ENCODE measurements at regions not wholly inside any gene's neighbourhood (a gene's known extent, or its start where the extent isn't known, plus 50 kb on each side); places are given as distances from the start of the nearest gene placed in this dataset.
"Not testable (repeated sequence)": the region's sequence is repeated elsewhere in the genome, so short reads cannot be mapped to it uniquely, and the experiment has no call there.

DNA sequence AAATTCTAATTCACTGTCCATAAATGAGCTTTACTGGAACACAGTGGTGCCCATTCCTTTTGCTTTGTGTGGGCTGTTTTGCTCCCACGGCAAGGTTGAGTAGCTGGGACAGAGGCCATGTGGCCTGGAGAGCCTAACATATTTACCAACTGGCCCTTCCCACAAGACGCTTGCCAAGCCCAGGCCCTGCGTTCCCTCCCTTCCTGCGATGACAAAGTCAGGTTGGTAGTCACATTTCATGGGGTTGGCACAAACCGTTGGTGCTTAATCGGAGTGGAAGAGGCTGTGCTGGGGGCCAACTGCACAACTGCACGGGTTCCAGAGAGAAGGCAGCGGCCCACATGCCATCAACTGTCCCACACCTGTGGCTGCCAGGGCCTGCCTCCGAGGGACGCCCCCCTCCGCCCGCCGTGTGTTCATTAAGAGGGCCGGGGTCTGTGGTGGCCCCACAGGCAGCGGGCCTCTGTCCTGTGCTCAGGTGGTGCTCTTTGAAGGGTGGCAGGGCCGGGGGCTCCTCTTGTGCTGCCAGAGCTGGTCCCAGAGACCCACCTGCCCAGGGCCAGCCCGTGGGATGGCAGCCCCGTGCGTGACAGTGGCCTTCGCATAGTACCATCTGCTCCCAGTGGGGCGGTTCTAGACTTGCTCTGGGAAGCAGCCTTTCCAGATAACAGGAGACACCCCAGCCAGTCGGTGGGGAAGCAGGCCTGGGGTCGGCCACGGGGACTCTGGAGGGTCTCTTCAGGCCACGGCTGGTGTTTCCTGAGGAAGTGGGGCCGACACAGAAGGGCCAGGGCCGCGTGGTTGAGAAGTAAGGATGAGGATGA, 81.5 kb upstream of the CLDN5 start:
- TF ChIP-seq, protein P1, sequence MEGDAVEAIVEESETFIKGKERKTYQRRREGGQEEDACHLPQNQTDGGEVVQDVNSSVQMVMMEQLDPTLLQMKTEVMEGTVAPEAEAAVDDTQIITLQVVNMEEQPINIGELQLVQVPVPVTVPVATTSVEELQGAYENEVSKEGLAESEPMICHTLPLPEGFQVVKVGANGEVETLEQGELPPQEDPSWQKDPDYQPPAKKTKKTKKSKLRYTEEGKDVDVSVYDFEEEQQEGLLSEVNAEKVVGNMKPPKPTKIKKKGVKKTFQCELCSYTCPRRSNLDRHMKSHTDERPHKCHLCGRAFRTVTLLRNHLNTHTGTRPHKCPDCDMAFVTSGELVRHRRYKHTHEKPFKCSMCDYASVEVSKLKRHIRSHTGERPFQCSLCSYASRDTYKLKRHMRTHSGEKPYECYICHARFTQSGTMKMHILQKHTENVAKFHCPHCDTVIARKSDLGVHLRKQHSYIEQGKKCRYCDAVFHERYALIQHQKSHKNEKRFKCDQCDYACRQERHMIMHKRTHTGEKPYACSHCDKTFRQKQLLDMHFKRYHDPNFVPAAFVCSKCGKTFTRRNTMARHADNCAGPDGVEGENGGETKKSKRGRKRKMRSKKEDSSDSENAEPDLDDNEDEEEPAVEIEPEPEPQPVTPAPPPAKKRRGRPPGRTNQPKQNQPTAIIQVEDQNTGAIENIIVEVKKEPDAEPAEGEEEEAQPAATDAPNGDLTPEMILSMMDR (IDR thresholded peaks at IDR 0.05; ENCODE audit: insufficient read depth, low read length, severe bottlenecking) = no peak
- no peaks in the 10 kb centered on the region for H3K36me3 ChIP-seq (ENCODE audit: control insufficient read depth, insufficient read depth, low read length)
- FAIRE-seq (no peak), DNase-seq (ENCODE audit: low read depth) (no peak)
- no peak overlapping the region for H3K4me3 ChIP-seq (ENCODE audit: low read depth, low read length)
- H3K27me3 ChIP-seq (ENCODE audit: control insufficient read depth, insufficient read depth, low read length) = no peaks in the 10 kb centered on the region

DNA sequence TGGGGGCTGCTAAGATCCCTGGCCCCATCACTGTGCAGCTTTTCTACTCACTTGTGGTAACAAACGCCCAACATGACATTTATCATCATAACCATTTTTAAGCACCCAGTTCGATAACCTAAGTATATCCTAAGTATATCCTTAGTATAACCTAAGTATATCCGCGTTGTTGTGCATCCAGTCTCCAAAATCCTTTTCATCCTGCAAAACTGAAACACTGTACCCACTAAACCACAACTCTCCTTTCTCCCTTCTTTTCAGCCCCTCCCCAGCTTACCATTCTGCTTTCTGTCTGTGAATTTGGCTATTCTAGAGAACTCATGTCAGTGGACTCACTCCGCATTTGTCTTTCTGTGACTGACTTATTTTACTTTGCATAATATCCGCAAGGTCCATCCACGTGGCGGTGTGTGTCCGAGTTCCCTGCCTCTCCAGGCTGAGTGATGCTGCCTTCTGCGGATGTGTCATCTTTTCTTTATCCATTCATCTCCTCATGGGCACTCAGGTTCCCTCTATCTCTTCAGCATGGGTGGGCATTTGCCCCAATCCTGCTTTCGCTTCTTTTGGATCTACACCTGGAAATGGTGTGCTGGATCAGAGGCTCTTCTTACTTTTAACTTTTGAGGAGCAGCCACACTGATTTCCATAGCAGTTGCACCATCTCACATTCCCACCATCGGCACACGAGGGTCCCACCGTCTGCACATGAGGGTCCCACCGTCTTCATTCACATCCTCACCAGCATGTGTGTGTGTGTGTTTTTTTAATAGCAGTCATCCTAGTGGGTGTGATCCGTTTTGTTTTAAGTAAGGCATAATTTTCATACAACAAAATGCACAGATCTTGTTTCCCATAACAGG, 82.4 kb upstream of the CLDN5 start:
- DNase-seq (ENCODE audit: low read depth) (no peak), FAIRE-seq (no peak)

DNA sequence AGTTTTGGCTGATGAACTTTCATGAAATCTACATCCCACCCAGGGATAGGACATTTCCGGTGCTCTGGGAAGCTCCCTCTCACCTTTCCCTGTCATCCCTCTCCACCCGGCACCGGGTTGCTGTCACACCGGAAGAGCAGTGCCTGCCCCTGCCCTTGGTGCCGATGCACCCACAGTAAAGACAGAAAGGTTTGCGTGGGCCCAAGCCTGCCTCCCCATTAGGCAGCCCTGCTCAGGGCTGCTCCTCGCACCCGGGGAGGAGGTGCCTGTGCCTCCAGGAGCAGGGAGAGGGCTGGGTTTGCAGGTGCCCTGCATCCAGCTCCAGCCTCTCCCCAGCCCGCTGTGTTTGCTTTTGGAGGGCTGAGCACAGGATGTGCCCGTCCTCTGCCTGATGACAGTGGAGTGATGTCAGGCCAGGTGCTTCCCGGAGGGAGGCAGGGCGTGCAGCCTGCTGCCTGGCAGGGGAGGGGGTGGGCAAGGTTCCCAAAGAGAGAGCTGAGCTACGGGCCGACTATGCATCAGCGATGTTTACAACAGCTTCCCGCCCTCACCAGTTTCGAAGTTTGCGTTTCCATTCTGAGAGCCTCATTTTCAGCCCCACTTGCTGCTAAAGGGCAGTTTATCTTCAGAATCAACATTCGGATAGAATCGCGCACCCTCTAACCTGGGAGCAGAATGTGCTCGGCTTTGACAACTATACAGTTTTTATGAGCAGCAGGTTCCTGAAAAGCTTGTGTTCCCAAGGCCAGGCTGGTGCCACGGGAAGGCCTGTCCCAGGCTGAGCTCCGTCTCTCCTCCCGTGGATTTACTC, 83.2 kb upstream of the CLDN5 start:
- Histone ChIP-seq H3K36me3 (ENCODE audit: control insufficient read depth, insufficient read depth, low read length) (no peaks in the 10 kb centered on the region), H3K4me3 (ENCODE audit: low read depth, low read length) (no peak overlapping the region)
- DNase-seq (ENCODE audit: low read depth) = peak; percentile 83

More for the DNA sequence above, 82.4 kb upstream of the CLDN5 start:
- TF ChIP-seq, protein P1 (IDR thresholded peaks at IDR 0.05; ENCODE audit: insufficient read depth, low read length, severe bottlenecking) = no peak
- Histone ChIP-seq H3K36me3 (ENCODE audit: control insufficient read depth, insufficient read depth, low read length) (no peaks in the 10 kb centered on the region), H3K27me3 (ENCODE audit: control insufficient read depth, insufficient read depth, low read length) (no peaks in the 10 kb centered on the region), H3K4me3 (ENCODE audit: low read depth, low read length) (no peak overlapping the region)

DNA sequence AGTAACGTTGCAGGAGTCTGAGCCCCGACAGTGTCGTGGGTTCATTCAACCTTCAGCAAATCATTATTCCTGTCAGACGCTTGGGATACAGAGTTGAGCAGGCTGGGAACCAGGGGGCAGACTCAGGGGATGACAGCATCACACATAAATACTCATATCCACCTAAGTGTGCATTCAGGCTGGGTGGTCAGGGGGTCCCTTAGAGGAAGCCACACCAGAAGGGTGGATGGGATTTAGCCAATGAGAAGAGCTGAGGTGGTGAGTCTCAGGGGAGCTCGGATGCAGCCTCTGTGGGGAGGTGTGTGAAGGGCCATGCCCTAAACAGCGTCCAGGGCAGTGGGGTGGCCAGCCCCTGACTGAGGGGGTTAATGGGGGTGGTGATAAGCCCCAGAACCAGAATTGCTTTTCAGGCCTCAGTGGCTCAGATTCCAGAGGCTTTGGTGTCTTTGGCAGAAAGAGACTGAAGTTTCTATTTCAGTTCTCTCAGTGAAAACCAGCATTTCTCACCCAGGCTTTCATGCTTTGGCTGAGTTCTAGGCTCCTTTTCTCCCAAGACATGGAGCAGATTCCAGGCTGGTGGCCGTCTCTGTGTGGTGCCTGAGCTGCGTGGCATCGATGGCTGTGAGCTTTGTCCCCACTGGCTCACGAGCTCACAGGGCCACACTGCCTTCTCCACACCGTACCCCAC, 83.9 kb upstream of the CLDN5 start:
- DNase-seq (ENCODE audit: low read depth) (no peak), FAIRE-seq (no peak)
- Histone ChIP-seq H3K36me3 (ENCODE audit: control insufficient read depth, insufficient read depth, low read length) (no peaks in the 10 kb centered on the region), H3K27me3 (ENCODE audit: control insufficient read depth, insufficient read depth, low read length) (no peaks in the 10 kb centered on the region), H3K4me3 (ENCODE audit: low read depth, low read length) (no peak overlapping the region)
- TF ChIP-seq, protein P1 (IDR thresholded peaks at IDR 0.05; ENCODE audit: insufficient read depth, low read length, severe bottlenecking) = no peak

More for the DNA sequence above, 83.2 kb upstream of the CLDN5 start:
- H3K27me3 ChIP-seq (ENCODE audit: control insufficient read depth, insufficient read depth, low read length) = no peaks in the 10 kb centered on the region
- TF ChIP-seq, protein P1 (IDR thresholded peaks at IDR 0.05; ENCODE audit: insufficient read depth, low read length, severe bottlenecking) = no peak
- peak; percentile 89 for FAIRE-seq

DNA sequence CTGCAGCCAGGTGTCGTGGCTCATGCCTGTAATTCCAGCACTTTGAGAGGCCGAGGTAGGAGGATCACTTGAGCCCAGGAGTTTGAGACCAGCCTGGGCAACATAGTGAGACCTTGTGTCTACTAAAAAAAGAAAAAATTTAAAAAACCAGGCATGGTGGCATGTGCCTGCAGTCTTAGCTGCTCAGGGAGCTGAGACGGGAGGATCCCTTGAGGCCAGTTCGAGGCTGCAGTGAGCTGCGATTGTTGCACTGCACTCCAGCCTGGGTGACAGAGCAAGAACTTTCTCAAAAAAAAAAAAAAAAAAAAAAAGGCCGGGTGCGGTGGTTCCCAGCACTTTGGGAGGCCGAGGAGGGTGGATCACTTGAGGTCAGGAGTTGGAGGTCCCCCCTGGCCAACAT, 85.5 kb upstream of the CLDN5 start:
- not testable (repeated sequence) for H3K27me3 ChIP-seq (ENCODE audit: control insufficient read depth, insufficient read depth, low read length); FAIRE-seq; DNase-seq (ENCODE audit: low read depth); H3K36me3 ChIP-seq (ENCODE audit: control insufficient read depth, insufficient read depth, low read length); H3K4me3 ChIP-seq (ENCODE audit: low read depth, low read length)

Data from bronchial epithelial cell (primary cell).